Tibial nerve (tissue), 4 donors: ENCODE measurements at regions not wholly inside any gene's neighbourhood (a gene's known extent, or its start where the extent isn't known, plus 50 kb on each side); places are given as distances from the start of the nearest gene placed in this dataset.

Source experiments
- DNase-seq, 2 donors: peaks; one replicate each; pipeline ENCODE4 v3.0.0-alpha.2; 2019; ENCODE audit warnings: low spot score in 2 of 2
- H3K27ac ChIP-seq, 4 donors: fragments of 200-600 bp; sonication (generic) in 3 of 4; one replicate each; pipeline ENCODE4 v1.5.1; 2017 to 2019; ENCODE audit warnings: mild to moderate bottlenecking in 1 of 4
- H3K27me3 ChIP-seq, 2 donors: fragments of 200-600 bp; sonication (generic) in 1 of 2; one replicate each; pipeline versions ENCODE4 v1.5.1 to v1.6.0; 2017 to 2019
- H3K36me3 ChIP-seq, 3 donors: fragments of 200-600 bp; sonication (generic); one replicate each; pipeline ENCODE4 v1.5.1; 2018 to 2019
- H3K4me1 ChIP-seq, 4 donors: fragments of 200-600 bp; sonication (generic) in 3 of 4; one replicate each; pipeline ENCODE4 v1.5.1; 2017 to 2019
- H3K4me3 ChIP-seq, 4 donors: fragments of 200-600 bp; sonication (generic) in 3 of 4; one replicate each; pipeline ENCODE4 v1.5.1; 2017 to 2019; ENCODE audit warnings: mild to moderate bottlenecking in 1 of 4, moderate library complexity in 1 of 4
- H3K9me3 ChIP-seq, 4 donors: fragments of 200-600 bp; sonication (generic) in 3 of 4; one replicate each; pipeline ENCODE4 v1.5.1; 2017 to 2019
- EP300 ChIP-seq, 2 donors: sonication (generic); formaldehyde crosslinking; IDR thresholded peaks; one replicate each; pipeline ENCODE4 v1.6.1; 2017; ENCODE audit warnings: antibody characterized with exemption in 2 of 2, mild to moderate bottlenecking in 1 of 2
- POLR2A ChIP-seq, 2 donors: fragments of 450-650 bp; IDR thresholded peaks; one replicate each; pipeline ENCODE4 v1.6.1; 2017; ENCODE audit warnings: antibody characterized with exemption in 2 of 2, mild to moderate bottlenecking in 2 of 2, moderate library complexity in 2 of 2
- WGBS, 2 donors: methylation state at CpG; one replicate each; pipeline ENCODE4 v1.1.5; 2018; 5-methylcytosine and 5-hydroxymethylcytosine counted together
- TF ChIP-seq, protein P1 (sequence below), 5 experiments: fragments of 200-600 bp in 3 of 5; fragments of 450-650 bp in 2 of 5; sonication (generic) in 3 of 5; IDR thresholded peaks; one replicate each; pipeline ENCODE4 v1.5.1; 2016 to 2019; ENCODE audit warnings: antibody characterized with exemption in 5 of 5, mild to moderate bottlenecking in 3 of 5, moderate library complexity in 2 of 5

DNA sequence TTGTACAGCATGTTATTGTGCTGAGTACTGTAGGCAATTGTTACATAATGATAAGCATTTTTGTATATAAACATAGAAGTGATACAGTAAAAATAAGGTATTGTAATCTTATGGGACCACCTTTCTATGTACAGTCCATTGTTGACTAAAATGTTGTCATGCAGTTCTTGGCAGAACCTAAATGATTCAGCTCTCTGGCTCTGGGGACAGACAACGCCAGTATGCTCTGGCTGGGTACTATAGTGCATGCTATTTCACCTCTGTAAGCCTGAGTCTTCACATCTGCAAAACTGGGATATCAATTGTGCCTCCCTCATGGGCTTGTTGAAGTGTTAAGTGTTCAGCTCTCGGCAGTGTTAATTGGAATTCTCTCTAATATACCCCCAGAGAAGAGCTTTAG lies 674.3 kb downstream of the INHBA start:
- WGBS, 2 donors: 86% methylated on average over 2 of the region's 2 CpGs
- Histone ChIP-seq H3K36me3 (no peaks in the 10 kb centered on the region), H3K4me1 (no peaks in the 10 kb centered on the region), H3K9me3 (no peaks in the 10 kb centered on the region), H3K4me3 (no peak overlapping the region), H3K27me3 (no peaks in the 10 kb centered on the region), H3K27ac (no peak overlapping the region)
- no peak for DNase-seq
- TF ChIP-seq EP300 (IDR thresholded peaks at IDR 0.05) (no peak), POLR2A (IDR thresholded peaks at IDR 0.05) (no peak)
- TF ChIP-seq, protein P1, sequence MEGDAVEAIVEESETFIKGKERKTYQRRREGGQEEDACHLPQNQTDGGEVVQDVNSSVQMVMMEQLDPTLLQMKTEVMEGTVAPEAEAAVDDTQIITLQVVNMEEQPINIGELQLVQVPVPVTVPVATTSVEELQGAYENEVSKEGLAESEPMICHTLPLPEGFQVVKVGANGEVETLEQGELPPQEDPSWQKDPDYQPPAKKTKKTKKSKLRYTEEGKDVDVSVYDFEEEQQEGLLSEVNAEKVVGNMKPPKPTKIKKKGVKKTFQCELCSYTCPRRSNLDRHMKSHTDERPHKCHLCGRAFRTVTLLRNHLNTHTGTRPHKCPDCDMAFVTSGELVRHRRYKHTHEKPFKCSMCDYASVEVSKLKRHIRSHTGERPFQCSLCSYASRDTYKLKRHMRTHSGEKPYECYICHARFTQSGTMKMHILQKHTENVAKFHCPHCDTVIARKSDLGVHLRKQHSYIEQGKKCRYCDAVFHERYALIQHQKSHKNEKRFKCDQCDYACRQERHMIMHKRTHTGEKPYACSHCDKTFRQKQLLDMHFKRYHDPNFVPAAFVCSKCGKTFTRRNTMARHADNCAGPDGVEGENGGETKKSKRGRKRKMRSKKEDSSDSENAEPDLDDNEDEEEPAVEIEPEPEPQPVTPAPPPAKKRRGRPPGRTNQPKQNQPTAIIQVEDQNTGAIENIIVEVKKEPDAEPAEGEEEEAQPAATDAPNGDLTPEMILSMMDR (IDR thresholded peaks at IDR 0.05): no peak

DNA sequence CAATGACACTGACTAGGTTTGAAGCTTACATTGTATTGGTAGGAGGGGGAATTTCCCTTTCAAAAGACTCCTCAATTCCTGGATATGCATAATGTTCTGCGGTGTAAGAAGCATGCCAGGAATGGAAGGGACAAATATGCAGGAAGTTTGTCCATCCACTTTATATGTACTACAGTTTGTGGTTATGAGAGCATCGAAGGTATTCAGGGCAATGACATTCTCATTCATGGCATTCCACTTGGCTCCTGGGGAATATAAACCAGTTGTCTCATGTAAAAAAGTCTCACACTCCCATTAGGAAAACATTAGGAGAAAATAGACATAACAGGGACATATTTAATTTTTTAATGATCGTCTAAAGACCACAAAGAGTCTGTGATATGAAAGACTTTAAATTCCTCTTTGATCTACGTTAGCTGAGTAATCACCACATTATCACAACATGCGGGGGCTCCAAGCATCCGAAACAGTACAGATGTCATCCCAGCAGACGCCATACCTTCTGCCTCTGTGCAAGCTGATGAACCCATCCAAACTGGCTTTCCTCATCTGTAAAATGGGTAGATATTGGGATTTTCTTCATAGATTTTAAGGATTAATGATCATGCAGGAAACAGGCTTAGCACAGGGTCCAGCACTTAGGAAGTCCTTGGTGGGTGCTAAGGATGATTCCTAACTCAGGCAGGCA lies 675.3 kb downstream of the INHBA start:
- TF ChIP-seq, protein P1 (IDR thresholded peaks at IDR 0.05): no peak
- no peak for TF ChIP-seq POLR2A (IDR thresholded peaks at IDR 0.05)
- no peak for TF ChIP-seq EP300 (IDR thresholded peaks at IDR 0.05)
- no peak overlapping the region for H3K4me3 ChIP-seq
- H3K4me1 ChIP-seq: no peaks in the 10 kb centered on the region
- H3K27ac ChIP-seq: no peak overlapping the region
- H3K9me3 ChIP-seq: no peaks in the 10 kb centered on the region
- no peaks in the 10 kb centered on the region for H3K27me3 ChIP-seq
- 84 to 87% methylated on average over 7 of the region's 7 CpGs for WGBS, 2 donors
- H3K36me3 ChIP-seq: no peaks in the 10 kb centered on the region
- no peak for DNase-seq

DNA sequence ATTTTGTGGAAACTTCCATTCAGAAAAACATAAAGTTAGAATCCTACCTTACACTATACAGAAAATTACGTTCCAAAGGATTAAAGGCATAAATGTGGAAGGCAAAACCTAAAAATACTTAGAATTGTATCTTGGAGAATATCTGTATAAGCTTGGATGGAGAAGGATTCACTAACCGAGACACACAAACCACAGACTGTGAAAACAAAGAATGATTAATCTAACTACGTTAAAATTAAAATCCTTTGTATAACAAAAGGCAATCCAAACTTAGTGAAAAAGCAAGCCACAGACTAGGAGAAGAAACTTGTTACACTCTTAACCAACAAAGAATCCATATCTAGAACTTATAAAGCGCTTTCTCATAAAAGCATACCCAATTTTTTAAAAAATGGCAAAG lies 678.8 kb downstream of the INHBA start:
- Histone ChIP-seq H3K4me1 (no peaks in the 10 kb centered on the region), H3K9me3 (no peaks in the 10 kb centered on the region), H3K27me3 (no peaks in the 10 kb centered on the region), H3K4me3 (no peak overlapping the region), H3K36me3 (no peaks in the 10 kb centered on the region), H3K27ac (no peak overlapping the region)
- TF ChIP-seq, protein P1 (IDR thresholded peaks at IDR 0.05): no peak
- TF ChIP-seq EP300 (IDR thresholded peaks at IDR 0.05): no peak
- no peak for TF ChIP-seq POLR2A (IDR thresholded peaks at IDR 0.05)
- no peak for DNase-seq
- 86 to 91% methylated on average over 4 of the region's 4 CpGs for WGBS, 2 donors

DNA sequence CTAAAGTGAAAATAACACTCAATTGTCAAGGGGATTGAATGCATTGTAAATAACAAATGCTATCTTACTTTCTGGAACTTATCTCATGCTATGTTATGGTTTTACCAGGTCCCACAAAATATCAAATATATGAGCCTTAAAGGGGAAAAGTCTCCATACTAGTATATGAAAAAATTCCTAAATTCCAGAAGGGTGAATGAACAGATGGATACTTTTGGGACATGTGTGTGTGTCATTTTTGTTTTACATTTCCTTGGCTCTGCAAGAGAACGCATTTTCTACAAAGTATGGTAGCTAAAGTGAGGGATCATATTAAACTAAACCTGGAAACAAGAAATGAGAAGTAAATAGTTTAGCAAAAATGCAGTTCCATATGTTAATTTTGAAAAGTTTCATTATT lies 682.8 kb downstream of the INHBA start:
- DNase-seq: no peak
- Histone ChIP-seq H3K36me3 (no peaks in the 10 kb centered on the region), H3K9me3 (no peaks in the 10 kb centered on the region), H3K4me3 (no peak overlapping the region), H3K4me1 (no peaks in the 10 kb centered on the region), H3K27ac (no peak overlapping the region), H3K27me3 (no peaks in the 10 kb centered on the region)
- 95 to 97% methylated on average over 1 of the region's 1 CpG for WGBS, 2 donors
- TF ChIP-seq EP300 (IDR thresholded peaks at IDR 0.05): no peak
- TF ChIP-seq, protein P1 (IDR thresholded peaks at IDR 0.05): no peak
- TF ChIP-seq POLR2A (IDR thresholded peaks at IDR 0.05): no peak

DNA sequence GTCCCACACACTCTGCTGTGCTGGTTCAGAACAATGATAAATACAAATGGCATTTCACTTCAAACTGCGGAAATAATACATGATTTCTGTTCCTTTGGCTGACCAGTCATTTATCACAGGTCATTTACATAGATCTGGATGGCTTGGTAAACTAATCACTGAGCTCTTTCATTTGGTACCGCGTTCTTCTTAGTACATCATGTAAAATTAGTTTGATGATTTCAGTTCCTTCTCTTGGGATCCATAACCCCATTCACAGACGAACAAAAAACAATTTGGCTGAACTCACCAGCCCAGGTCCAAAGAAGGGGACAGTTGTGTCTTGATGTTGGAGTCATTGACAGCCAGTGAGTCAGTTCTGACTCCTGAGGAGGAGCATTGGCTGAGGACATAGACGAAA lies 689.8 kb downstream of the INHBA start:
- H3K4me3 ChIP-seq: no peak overlapping the region
- 46 to 47% methylated on average over 5 of the region's 5 CpGs for WGBS, 2 donors
- no peak for TF ChIP-seq EP300 (IDR thresholded peaks at IDR 0.05)
- no peak for TF ChIP-seq POLR2A (IDR thresholded peaks at IDR 0.05)
- TF ChIP-seq, protein P1 (IDR thresholded peaks at IDR 0.05): no peak
- no peaks in the 10 kb centered on the region for H3K9me3 ChIP-seq
- peaks cover 0 to 18% (median 0%) of the 10 kb centered on the region in 4 donors for H3K4me1 ChIP-seq
- DNase-seq: no peak
- no peaks in the 10 kb centered on the region for H3K27me3 ChIP-seq
- no peaks in the 10 kb centered on the region for H3K36me3 ChIP-seq
- H3K27ac ChIP-seq: no peak overlapping the region
